IPS DF 4.7 (cell line): ENCODE measurements at regions not wholly inside any gene's neighbourhood (a gene's known extent, or its start where the extent isn't known, plus 50 kb on each side); places are given as distances from the start of the nearest gene placed in this dataset.
"Not testable (repeated sequence)": the region's sequence is repeated elsewhere in the genome, so short reads cannot be mapped to it uniquely, and the experiment has no call there.

Source experiments
- DNase-seq: peaks from one replicate; pipeline ENCODE4 v3.0.0-alpha.2; 2013; ENCODE audit warnings: low spot score; ENCODE audit errors: extremely low read depth

- DNase-seq, result no peak
Observed at GRCh38 chr14:84891404-84891803, 638.5 kb upstream of the FLRT2 start.

DNA sequence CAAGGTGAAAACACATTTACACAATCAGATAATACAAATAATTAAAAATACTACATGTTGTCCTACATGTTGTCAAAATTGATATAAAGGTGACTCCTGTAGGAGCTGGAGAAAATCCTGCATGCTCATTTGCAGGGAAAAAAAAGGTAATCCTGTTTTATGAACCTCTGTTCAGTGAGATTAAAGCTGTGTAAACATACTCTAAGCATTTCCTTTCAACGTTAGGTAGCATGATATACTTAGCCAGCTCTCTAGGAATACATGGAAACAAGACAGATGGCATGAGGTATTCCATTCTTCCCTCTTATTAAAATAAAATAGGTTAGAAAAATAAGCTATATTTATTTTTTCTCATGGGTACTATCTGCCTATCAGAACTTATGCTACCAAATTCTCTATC lies 635.7 kb upstream of the FLRT2 start:
- no peak for DNase-seq

- no peak for DNase-seq
Observed at GRCh38 chr14:84922370-84922769, 607.6 kb upstream of the FLRT2 start.

GRCh38 chr14:84926656-84927055 lies 603.3 kb upstream of the FLRT2 start:
- DNase-seq, result no peak

DNA sequence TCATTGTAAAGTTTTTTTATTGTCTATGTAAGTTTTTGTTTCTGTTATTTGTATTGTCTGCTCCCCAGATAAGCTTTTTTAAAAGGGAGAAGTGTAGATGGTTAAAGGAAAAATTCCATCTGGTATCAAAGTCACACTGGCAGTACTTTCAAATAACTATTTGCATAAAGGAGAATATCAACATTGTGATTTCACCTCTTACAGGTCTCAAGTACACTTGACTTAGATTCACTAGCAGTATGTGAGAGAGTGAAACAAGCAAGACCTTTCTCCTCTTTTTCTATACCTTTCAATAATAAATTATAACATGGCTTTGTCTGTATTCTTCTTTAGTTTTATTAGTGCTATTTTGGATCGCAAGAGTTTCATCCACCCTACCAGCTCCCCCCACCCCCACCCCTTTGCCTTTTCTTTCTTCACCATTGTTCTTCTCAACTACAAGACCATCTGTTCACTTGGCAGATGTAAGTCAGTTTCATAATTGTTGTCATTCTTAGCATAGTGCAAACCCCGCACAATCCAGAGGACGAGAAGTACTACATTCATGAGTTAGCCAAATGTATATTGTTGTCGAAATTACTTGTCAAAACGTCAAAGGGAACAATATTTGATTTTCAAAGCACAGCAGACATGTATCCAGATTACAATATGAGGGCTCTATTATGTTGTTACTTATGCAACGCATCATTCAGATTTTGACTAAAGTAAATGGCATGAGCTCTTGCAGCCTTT lies 602.7 kb upstream of the FLRT2 start:
- DNase-seq, result no peak

DNA sequence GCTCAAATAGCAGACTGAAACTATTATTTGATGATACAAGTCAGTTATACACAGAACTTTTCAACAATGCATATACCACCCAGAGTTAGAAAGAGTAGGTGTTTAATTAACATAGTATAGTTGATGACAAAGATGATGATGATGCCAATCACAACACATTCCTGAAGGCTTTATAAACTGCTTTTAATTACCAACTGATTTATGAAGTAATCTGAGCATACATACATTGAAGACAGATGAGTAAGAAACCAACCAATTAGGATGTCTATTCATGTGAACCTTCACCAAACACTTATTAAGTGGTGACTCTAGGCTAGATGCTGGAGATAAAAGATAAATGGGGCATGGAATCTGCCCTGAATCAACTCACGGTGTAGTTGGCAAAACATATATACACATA lies 600.9 kb upstream of the FLRT2 start:
- no peak for DNase-seq

DNA sequence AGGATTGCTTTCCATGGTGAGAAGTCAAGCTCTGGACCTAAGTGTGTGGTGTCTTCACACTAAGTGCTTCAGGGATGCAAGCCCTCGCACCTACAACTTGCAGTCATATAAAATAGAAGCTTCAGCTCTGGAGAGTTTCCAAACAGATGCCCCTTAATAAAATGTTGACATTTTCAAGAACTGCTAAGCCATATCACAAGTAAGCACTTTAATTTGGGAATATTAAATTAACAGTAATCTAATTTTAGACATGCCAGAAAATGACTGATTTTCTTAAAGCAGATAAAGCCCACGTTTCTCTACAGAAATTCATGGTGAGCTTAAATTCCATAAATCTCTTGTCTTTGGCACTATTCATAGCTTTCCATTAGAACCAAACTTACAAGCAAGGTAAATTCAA lies 600.1 kb upstream of the FLRT2 start:
- DNase-seq, result no peak

- no peak for DNase-seq
Observed at GRCh38 chr14:84937016-84937415, 592.9 kb upstream of the FLRT2 start.

DNA sequence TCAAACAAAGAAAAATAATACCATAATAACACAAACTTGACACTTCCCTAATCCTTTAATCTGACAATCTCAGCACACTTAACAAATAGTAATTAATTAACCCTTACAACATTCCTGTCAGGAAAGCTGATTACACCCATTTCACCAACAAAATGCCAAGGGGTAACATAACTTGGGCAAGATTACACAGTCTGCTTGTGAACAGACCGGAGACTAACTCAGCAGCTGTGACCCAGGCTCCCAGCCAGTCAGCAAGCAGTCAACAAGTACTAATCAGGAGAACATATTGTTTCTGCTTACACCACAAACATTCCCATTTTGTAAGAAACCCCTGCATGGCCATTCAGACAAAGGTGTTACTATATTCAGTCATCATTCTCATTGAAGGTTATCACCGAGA lies 592.5 kb upstream of the FLRT2 start:
- DNase-seq, result no peak

DNA sequence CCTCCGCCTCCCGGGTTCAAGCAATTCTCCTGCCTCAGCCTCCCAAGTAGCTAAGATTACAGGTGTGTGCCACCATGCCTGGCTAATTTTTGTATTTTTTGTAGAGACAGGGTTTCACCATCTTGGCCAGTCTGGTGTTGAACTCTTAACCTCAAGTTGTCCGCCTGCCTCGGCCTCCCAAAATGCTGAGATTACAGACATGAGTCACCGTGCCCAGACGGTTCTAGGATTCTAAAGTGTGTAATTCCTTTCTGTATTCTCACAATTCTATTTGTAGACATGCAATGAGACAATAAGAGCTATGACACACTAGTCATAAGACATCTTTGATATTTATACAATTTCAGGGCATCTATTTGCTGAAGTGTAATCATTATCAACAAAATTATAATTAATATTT lies 585.0 kb upstream of the FLRT2 start:
- DNase-seq, result not testable (repeated sequence)

DNA sequence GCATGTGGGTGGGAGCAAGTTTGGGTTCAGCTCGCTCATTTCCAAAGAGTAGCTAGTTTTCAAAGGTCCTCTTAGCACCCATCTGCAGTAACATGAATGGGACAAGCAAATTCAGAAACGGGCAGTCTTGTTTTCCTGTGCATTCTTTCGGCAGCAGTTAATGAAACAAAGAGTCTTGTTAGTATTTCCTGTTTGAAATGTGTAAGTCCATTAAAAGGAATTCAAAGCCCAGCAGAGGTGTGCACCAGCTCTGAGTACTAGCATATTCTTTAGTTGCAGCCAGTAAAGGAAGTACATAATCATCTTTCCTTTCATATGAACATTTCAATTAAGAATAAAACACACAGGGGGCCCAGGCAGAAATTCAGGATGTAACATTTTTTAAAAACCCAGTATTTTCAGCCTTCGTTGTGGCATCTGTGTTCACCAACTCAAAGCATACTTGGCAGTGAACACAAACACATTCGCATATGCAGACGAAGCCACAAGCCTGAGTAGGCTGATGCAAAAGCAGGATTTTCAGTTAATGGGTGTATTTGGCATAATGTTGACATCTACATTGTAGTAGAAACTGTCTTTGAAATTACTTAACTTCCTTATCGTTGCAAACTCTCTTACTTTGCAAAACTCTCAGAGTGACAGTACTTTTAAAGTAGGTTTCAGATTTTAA lies 570.0 kb upstream of the FLRT2 start:
- no peak for DNase-seq

- DNase-seq, result no peak
Observed at GRCh38 chr14:84961637-84962036, 568.3 kb upstream of the FLRT2 start.

- DNase-seq, result no peak
Observed at GRCh38 chr14:84963518-84963917, 566.4 kb upstream of the FLRT2 start.

- DNase-seq, result no peak
Observed at GRCh38 chr14:84965279-84965678, 564.7 kb upstream of the FLRT2 start.

DNA sequence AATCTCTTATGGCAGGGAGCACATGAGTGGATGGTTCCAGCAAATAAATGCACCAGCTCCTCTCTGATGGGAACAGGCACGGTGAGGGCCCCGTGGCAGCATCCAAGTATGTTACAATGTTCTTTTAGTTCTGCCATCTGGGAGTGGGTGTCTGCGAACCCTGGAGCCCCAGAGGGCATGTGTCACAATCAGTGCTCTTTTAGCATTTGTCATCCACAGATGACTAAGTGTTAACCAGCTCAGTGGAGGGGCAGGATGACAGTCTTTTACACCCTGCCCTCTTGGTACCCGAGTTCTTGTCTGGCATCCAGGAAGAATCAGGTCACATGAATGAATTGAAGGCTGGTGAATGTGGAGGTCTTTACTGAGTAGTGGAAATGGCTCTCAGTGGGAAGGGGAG lies 560.4 kb upstream of the FLRT2 start:
- no peak for DNase-seq

DNA sequence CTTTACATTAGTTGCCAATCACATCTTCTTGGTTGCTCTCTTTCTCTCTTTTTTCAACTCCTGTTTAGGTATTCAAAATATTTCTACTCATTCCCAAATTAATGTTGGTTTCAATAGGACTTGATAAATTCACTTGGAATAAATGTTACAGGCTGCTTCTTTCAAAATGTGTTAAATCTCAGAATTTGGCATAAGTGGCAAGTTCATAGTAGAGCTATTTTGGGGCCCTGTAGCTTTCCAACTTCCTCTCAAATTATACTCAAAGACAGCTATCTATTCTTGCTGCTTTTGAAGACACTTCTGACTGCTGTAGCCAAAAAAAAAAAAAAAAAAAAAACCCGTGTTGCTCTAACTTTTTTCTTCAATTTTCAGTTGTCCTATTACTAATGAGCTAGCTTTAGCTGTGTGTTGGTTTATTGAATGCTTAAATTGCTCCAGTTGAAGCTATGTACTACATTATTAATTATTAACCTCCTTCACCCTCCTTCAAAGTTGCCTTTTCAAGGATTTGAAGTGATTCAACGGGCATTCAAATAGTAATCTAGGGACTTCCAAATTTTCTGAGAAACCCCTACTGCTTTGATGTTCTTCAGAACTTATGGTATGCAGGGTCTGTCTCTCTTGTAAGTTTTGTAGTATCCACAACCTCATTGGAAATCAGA lies 554.6 kb upstream of the FLRT2 start:
- no peak for DNase-seq

DNA sequence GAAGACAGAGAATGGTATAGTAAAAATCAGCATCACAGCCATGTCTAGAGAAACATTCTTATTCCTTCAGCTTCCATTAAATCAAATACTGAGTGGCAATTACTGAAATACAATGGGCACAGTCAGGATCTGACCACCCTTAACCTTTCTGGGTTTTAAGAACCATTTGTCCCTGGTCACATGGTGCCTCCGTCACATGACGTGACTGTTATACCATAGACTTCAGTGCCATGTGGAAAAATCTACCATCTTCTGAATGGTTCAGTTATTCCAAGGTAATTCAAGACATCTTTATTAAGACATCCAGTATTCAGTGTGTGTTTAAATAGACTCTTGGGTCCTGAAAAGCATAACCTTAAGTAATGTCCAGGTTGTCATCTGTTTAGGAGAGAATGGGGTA lies 553.1 kb upstream of the FLRT2 start:
- no peak for DNase-seq

DNA sequence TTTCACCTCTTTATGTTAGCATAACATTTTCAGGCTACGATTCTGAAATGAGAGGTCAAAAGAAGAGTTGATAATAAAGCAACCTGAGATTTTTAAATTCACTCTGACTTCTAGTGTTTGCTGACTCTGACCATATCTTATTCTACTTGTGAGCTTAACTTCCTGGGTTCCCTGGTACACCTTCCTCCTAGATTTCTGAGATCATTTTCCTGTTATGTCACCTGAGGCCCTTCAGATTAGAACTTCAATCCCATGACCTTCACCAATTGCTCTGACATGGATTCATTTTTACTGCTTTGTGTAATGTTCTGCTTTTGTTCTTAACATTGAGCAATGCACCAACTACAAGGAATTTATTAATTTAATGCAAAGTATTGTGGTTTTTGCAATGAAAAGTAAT lies 542.9 kb upstream of the FLRT2 start:
- DNase-seq, result no peak

DNA sequence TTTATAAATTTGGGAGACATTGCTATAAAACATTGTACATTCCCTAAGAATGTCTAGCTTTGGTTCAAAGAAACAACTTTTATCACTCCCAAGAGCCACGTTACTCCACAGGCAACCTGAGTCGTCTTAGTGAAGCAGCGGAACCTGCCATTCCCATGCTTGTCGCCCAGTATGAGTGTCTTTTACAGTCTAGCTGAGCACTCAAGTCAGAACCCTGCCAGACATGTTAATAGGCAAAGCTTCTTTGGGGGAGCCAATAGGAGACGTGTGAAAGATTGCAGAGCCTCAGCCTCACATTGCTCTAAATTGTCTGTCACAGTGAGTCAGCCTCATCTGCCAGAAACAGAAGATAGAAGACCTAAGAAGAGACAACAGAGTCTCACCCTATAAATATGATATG lies 541.6 kb upstream of the FLRT2 start:
- no peak for DNase-seq

- no peak for DNase-seq
Observed at GRCh38 chr14:84991021-84991420, 538.9 kb upstream of the FLRT2 start.

DNA sequence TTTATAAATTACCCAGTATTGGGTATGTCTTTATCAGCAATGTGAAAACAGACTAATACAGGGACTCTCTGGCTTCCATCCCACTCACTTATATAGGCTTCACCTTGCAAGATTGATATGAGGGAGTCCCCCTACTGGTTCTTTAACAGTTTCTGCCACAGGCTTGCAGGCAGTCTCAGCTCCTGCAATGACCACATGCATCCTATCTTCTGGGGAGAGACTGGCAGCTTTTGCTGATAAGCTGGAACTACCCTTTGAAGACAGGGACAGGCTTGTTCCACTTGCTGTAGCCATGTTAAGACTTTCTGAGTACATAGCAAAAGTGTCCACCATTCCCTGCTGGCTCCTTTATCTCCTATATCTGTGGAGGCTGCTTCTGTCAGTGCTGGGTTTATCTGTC lies 531.7 kb upstream of the FLRT2 start:
- DNase-seq, result no peak

DNA sequence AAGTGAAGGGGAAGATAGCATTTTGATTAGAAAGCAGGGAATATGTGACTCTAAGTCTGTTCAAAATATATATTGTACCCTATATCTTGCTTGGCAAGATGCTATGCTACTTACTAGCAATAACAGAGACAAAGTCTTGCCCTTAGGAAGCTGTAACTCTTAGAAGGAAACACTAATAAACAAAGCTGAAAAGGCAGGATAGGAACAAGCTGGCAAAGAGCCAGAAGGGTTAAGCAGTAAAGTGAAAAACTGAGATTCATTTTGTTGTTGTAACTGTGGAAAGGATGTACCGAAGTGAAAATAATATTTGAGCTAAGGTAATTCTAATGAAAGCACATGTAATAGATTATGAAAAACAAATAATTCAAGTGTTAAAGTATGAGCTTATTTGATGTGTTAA lies 527.1 kb upstream of the FLRT2 start:
- no peak for DNase-seq

DNA sequence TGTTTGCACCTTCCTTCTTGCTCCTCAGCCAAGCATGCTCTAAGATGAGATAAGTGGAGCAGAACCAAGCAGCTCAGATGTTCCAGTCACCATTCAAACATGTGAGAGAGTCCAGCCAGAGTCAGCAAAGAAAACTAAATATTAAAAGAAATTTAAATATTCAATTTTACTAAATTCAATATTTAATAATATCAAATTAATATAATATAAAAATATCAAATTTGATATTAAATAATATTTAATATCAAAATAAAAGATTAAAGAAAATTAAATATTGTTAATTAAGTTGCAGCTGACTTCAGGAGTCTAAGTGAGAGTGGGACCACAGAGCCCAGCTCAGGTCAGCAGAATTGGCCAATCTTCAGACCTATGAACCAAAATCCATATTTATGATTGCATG lies 526.1 kb upstream of the FLRT2 start:
- DNase-seq, result no peak
